HepG2 (cell line): ENCODE measurements at regions not wholly inside any gene's neighbourhood (a gene's known extent, or its start where the extent isn't known, plus 50 kb on each side); places are given as distances from the start of the nearest gene placed in this dataset.

Experiments used
- ATAC-seq: fragments of 200-7000 bp; cut with Tn5 transposase; 3 replicates; pipeline ENCODE4 v1.9.1; 2020; ENCODE audit warnings: mild to moderate bottlenecking, moderate library complexity
- BruUV-seq: library from RNA; stranded (reverse); fragments of 400-500 nt; replicated peaks from 2 replicates; lab custom pipeline; 2021; lab: Mats Ljungman, UMichigan
- CTCF ChIA-PET: fragments of 300-600 bp; formaldehyde crosslinking; extraction: SDS; loops from one replicate; lab custom pipeline; 2021; ENCODE audit warnings: low total read pairs, inconsistent platforms, low intra/inter-chr PET ratio; lab: Yijun Ruan, JAX
- POLR2A ChIA-PET: fragments of 350-600 bp; sonication (Branson Sonifier 250); formaldehyde crosslinking; loops from one replicate; lab custom pipeline; 2020; ENCODE audit warnings: antibody characterized with exemption, inconsistent platforms; lab: Yijun Ruan, JAX
- DNase-seq: peaks from one replicate; pipeline ENCODE4 v3.0.0-alpha.2; 2015; ENCODE audit warnings: low spot score
- FAIRE-seq: peaks from 3 replicates; lab custom pipeline; 2011; peaks lifted over from hg19 to GRCh38; lab: Jason Lieb, UNC
- H2AFZ ChIP-seq: one replicate; pipeline ENCODE4 v1.6.1; 2011; ENCODE audit warnings: low read length, inconsistent platforms
- H3K27ac ChIP-seq: fragments of 300-600 bp; 3 replicates; pipeline ENCODE4 v1.8.0; 2011; ENCODE audit warnings: mixed run types, mild to moderate bottlenecking, mixed read lengths, low read length, inconsistent platforms; ENCODE audit not compliant: insufficient read depth; ENCODE audit errors: extremely low read length
- H3K27me3 ChIP-seq, 2 experiments: fragments of 200-600 bp in 1 of 2; 2 replicates in 1 of 2; 3 replicates in 1 of 2; pipeline versions ENCODE4 v1.6.0 to v1.8.0; 2011; ENCODE audit warnings: low read length in 2 of 2, mild to moderate bottlenecking in 2 of 2, moderate library complexity in 2 of 2, inconsistent platforms in 1 of 2; ENCODE audit not compliant: insufficient read depth in 2 of 2, control insufficient read depth in 1 of 2
- H3K36me3 ChIP-seq, 2 experiments: fragments of 200-600 bp in 1 of 2; replicated peaks in 1 of 2; 2 replicates in 1 of 2; 3 replicates in 1 of 2; pipeline versions ENCODE4 v1.5.1 to v1.8.0; 2011; ENCODE audit warnings: low read length in 2 of 2, inconsistent platforms in 1 of 2; ENCODE audit not compliant: insufficient read depth in 2 of 2, control insufficient read depth in 1 of 2
- H3K4me1 ChIP-seq: 2 replicates; pipeline ENCODE4 v1.5.1; 2012; ENCODE audit warnings: low read length, inconsistent platforms; ENCODE audit not compliant: insufficient read depth
- H3K4me2 ChIP-seq: 2 replicates; pipeline ENCODE4 v1.6.0; 2011; ENCODE audit warnings: low read depth, low read length, inconsistent platforms
- H3K4me3 ChIP-seq, 3 experiments: fragments of 200-600 bp in 1 of 3; sonication (generic), shearing (Covaris generic) in 1 of 3; replicated peaks in 1 of 3; 2 replicates each; pipeline ENCODE4 v1.5.1; 2011 to 2016; ENCODE audit warnings: low read length in 3 of 3, inconsistent platforms in 2 of 3, low read depth in 2 of 3, mild to moderate bottlenecking in 2 of 3, control low read depth in 1 of 3, mixed read lengths in 1 of 3; ENCODE audit not compliant: insufficient read depth in 1 of 3
- H3K79me2 ChIP-seq: one replicate; pipeline ENCODE4 v1.6.1; 2011; ENCODE audit warnings: low read length, inconsistent platforms; ENCODE audit not compliant: insufficient read depth
- H3K9ac ChIP-seq: 2 replicates; pipeline ENCODE4 v1.6.0; 2011; ENCODE audit warnings: mild to moderate bottlenecking, low read depth, low read length, inconsistent platforms; ENCODE audit not compliant: insufficient read depth
- H3K9me3 ChIP-seq: 2 replicates; pipeline ENCODE4 v1.5.1; 2012; ENCODE audit warnings: mild to moderate bottlenecking, low read length
- H4K20me1 ChIP-seq: 2 replicates; pipeline ENCODE4 v1.6.0; 2011; ENCODE audit warnings: inconsistent platforms, mild to moderate bottlenecking, low read length, moderate library complexity; ENCODE audit not compliant: insufficient read depth
- HDAC1 ChIP-seq: sonication (generic); formaldehyde crosslinking; IDR thresholded peaks from 2 replicates; pipeline ENCODE4 v1.5.1; 2020; ENCODE audit warnings: mild to moderate bottlenecking, missing genetic modification reagents
- MAFK ChIP-seq, 2 experiments: IDR thresholded peaks in 1 of 2; conservative IDR thresholded peaks in 1 of 2; 2 replicates each; pipeline ENCODE4 v1.6.1; 2011; ENCODE audit warnings: improper control_type of control experiment in 2 of 2, low read length in 2 of 2
- MIER2 ChIP-seq: IDR thresholded peaks from 2 replicates; pipeline ENCODE4 v1.6.1; 2016; ENCODE audit warnings: missing biosample characterization, missing genetic modification reagents
- RXRA ChIP-seq: sonication (generic); formaldehyde crosslinking; IDR thresholded peaks from 2 replicates; pipeline ENCODE4 v1.5.1; 2020; ENCODE audit warnings: missing genetic modification reagents
- SAP130 ChIP-seq: IDR thresholded peaks from 2 replicates; pipeline ENCODE4 v1.6.1; 2016; ENCODE audit warnings: low read depth
- SNAI1 ChIP-seq: sonication (generic); formaldehyde crosslinking; IDR thresholded peaks from 2 replicates; pipeline ENCODE4 v1.5.0; 2020; ENCODE audit warnings: mild to moderate bottlenecking, missing genetic modification reagents, borderline replicate concordance
- ZNF253 ChIP-seq: sonication (generic); formaldehyde crosslinking; IDR thresholded peaks from 2 replicates; pipeline ENCODE4 v1.8.0; 2022; ENCODE audit warnings: mild to moderate bottlenecking, missing genetic modification reagents, borderline replicate concordance
- ZNF260 ChIP-seq: sonication (generic); formaldehyde crosslinking; IDR thresholded peaks from 2 replicates; pipeline ENCODE4 v1.4.0; 2020; ENCODE audit warnings: missing genetic modification reagents, low read depth, mild to moderate bottlenecking, borderline replicate concordance
- ZNF296 ChIP-seq: sonication (generic); formaldehyde crosslinking; conservative IDR thresholded peaks from 2 replicates; pipeline ENCODE4 v1.5.0; 2020; ENCODE audit warnings: mild to moderate bottlenecking, missing genetic modification reagents
- ZNF3 ChIP-seq: IDR thresholded peaks from 2 replicates; pipeline ENCODE4 v1.7.0; 2017; ENCODE audit warnings: inconsistent platforms
- ZNF782 ChIP-seq: sonication (generic); formaldehyde crosslinking; IDR thresholded peaks from 2 replicates; pipeline ENCODE4 v1.4.0; 2020; ENCODE audit warnings: missing genetic modification reagents, mild to moderate bottlenecking, borderline replicate concordance
- WGBS: methylation state at CpG from one replicate; pipeline ENCODE4 v1.1.6; 2017; ENCODE audit warnings: low lambda C conversion rate; 5-methylcytosine and 5-hydroxymethylcytosine counted together
- in situ Hi-C: cut with HindIII; loops from 2 replicates; pipeline ENCODE4 v1.10.0; 2017; ENCODE audit warnings: low pct_unique_long_range_greater_than_20kb; ENCODE audit not compliant: extremely low pct_ligation_motif_present
- intact Hi-C: fragments of 100-400 bp; cut with micrococcal nuclease; formaldehyde crosslinking; loops from one replicate; pipeline ENCODE4 v1.10.0; 2022; ENCODE audit not compliant: unreplicated experiment
- TF ChIP-seq, protein P1 (sequence below): sonication (generic); formaldehyde crosslinking; IDR thresholded peaks from 2 replicates; pipeline ENCODE4 v1.4.0; 2020; ENCODE audit warnings: low read depth, missing genetic modification reagents

DNA sequence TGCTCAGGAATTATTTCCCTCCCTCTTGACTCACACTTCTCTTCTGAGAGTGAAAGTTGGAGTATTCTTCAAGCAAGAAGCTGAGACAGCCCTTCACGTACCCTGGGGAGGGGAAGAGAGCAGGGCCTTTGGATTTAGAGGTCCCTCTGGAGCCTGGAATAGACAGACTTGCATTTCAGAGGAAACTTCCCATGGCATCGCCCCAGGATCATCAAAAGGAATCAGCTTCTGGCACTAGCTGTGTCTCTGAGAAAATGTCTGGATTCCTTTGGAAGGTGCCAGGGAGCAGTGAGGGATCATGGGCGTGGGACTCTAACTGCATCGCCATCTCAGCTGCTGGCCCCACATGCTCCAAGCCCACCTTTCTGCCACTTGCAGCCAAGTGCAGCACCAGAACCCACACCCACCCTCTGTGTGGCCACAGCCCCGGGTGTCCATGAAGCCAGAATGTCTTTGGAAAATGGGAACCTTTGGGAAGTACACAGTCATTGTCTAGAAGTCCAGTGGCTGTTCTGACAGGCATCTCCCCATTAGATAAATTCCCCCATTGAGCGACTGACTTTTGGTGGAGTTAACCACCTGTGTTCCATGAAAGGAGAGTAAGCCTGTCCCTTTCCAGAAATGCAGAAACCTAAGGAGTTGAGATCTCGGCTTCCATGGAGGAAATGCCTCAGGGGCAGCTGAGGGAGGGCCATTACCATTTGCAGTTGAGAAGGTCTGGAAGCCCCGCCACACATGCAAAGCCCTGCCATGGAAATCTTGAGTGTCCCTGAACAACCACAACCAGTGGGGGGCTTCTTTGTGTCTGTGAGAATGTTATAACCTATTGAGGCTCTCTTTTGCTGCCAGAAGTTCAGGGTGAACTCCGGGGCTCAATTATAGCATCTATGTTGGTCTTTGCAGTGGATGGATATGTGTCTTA is 57.8 kb upstream of the GDF10 start:
- POLR2A ChIA-PET = no interaction called here

DNA sequence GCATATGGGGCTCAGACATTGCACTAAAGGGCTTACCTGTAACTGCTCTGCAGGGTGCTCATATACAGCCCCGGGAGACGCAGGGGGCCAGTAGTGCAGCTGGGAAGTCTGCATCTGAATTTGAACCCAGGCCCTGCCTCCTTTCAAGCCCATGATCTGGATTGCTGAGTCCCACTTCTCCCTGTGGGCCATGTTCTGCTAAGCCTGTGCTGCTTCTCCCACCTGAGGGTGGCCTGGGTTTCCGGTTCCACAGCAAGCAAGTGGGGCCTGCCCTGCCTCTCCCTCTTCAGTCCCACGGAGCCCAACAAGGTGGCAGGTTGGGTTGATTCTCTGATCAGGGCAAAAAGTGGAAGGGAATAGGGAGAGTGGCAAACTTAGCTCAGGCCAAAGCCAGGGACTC is 56.6 kb upstream of the GDF10 start:
- 17% methylated on average over 2 of the region's 4 CpGs for WGBS
- no peaks in the 10 kb centered on the region for H3K9me3 ChIP-seq
- H3K4me1 ChIP-seq = no peaks in the 10 kb centered on the region
- H3K4me2 ChIP-seq = no peak overlapping the region
- BruUV-seq = no TSS peak
- ChIA-PET POLR2A (no interaction called here), CTCF (no interaction called here)
- no peak for DNase-seq
- no peak for ATAC-seq
- intact Hi-C loops = no loop called here
- H3K36me3 ChIP-seq = no peaks in the 10 kb centered on the region
- H3K27ac ChIP-seq = no peak overlapping the region
- peaks cover 1 to 10% of the 10 kb centered on the region in 2 experiments; a peak in 3 of 5 replicates for H3K27me3 ChIP-seq
- H3K79me2 ChIP-seq = no peaks in the 10 kb centered on the region
- H3K4me3 ChIP-seq = no peak overlapping the region
- in situ Hi-C loops = no loop called here
- H2AFZ ChIP-seq = no peak overlapping the region
- no peak for FAIRE-seq
- H4K20me1 ChIP-seq = no peaks in the 10 kb centered on the region
- TF ChIP-seq ZNF296 (CRISPR knock-in tag) = no peak
- no peak for TF ChIP-seq ZNF782 (CRISPR knock-in tag)
- TF ChIP-seq MIER2 = no peak
- TF ChIP-seq SNAI1 (CRISPR knock-in tag) = no peak
- no peak for TF ChIP-seq ZNF3 (CRISPR knock-in tag)
- TF ChIP-seq, protein P1, sequence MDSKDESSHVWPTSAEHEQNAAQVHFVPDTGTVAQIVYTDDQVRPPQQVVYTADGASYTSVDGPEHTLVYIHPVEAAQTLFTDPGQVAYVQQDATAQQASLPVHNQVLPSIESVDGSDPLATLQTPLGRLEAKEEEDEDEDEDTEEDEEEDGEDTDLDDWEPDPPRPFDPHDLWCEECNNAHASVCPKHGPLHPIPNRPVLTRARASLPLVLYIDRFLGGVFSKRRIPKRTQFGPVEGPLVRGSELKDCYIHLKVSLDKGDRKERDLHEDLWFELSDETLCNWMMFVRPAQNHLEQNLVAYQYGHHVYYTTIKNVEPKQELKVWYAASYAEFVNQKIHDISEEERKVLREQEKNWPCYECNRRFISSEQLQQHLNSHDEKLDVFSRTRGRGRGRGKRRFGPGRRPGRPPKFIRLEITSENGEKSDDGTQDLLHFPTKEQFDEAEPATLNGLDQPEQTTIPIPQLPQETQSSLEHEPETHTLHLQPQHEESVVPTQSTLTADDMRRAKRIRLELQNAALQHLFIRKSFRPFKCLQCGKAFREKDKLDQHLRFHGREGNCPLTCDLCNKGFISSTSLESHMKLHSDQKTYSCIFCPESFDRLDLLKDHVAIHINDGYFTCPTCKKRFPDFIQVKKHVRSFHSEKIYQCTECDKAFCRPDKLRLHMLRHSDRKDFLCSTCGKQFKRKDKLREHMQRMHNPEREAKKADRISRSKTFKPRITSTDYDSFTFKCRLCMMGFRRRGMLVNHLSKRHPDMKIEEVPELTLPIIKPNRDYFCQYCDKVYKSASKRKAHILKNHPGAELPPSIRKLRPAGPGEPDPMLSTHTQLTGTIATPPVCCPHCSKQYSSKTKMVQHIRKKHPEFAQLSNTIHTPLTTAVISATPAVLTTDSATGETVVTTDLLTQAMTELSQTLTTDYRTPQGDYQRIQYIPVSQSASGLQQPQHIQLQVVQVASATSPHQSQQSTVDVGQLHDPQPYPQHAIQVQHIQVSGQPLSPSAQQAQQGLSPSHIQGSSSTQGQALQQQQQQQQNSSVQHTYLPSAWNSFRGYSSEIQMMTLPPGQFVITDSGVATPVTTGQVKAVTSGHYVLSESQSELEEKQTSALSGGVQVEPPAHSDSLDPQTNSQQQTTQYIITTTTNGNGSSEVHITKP (CRISPR knock-in tag) = no peak
- TF ChIP-seq, all 625 proteins: peak for 0
- no peak overlapping the region for H3K9ac ChIP-seq

More for the DNA sequence above, 57.8 kb upstream of the GDF10 start:
- Histone ChIP-seq H3K4me1 (no peaks in the 10 kb centered on the region), H4K20me1 (no peaks in the 10 kb centered on the region), H3K27me3 (peaks cover 1 to 10% of the 10 kb centered on the region in 2 experiments; a peak in 3 of 5 replicates), H3K36me3 (no peaks in the 10 kb centered on the region), H3K9me3 (no peaks in the 10 kb centered on the region), H3K4me2 (no peak overlapping the region), H3K79me2 (no peaks in the 10 kb centered on the region), H3K4me3 (no peak overlapping the region), H2AFZ (no peak overlapping the region), H3K27ac (no peak overlapping the region), H3K9ac (no peak overlapping the region)
- intact Hi-C loops (no loop called here), in situ Hi-C loops (no loop called here)
- CTCF ChIA-PET = no interaction called here
- no peak for TF ChIP-seq RXRA (CRISPR knock-in tag)
- TF ChIP-seq MAFK (conservative IDR thresholded peaks at IDR 0.05 in 1 of 2, IDR thresholded peaks at IDR 0.05 in 1 of 2; ENCODE audit: low read length in 2 of 2) = no peak
- no peak for TF ChIP-seq HDAC1 (CRISPR knock-in tag)
- TF ChIP-seq ZNF260 (CRISPR knock-in tag) = no peak
- TF ChIP-seq ZNF253 = no peak
- TF ChIP-seq SAP130 (CRISPR knock-in tag) = no peak
- BruUV-seq = no TSS peak
- 18% methylated on average over 6 of the region's 9 CpGs for WGBS
- DNase-seq (no peak), FAIRE-seq (no peak), ATAC-seq (no peak)
